ENCODE measurements at regions not wholly inside any gene's neighbourhood (a gene's known extent, or its start where the extent isn't known, plus 50 kb on each side); places are given as distances from the start of the nearest gene placed in this dataset.

- TF ChIP-seq USF2 (CRISPR knock-in tag; IDR thresholded peaks at IDR 0.05), result no peak
Observed at GRCh38 chr5:167736992-167737391, 554.5 kb upstream of the WWC1 start (continued).

GRCh38 chr5:167743695-167744464 lies 547.6 kb upstream of the WWC1 start:
- H3K27me3 Mint-ChIP-seq (ENCODE audit: low read depth), result no peaks in the 10 kb centered on the region
- TF ChIP-seq E2F5 (CRISPR knock-in tag; IDR thresholded peaks at IDR 0.05) (no peak), HMGXB4 (CRISPR knock-in tag; IDR thresholded peaks at IDR 0.05) (no peak), FOXP4 (CRISPR knock-in tag; IDR thresholded peaks at IDR 0.05) (no peak), ATF3 (CRISPR knock-in tag; conservative IDR thresholded peaks at IDR 0.05) (no peak), ERG (CRISPR knock-in tag; IDR thresholded peaks at IDR 0.05) (no peak), ZNF396 (CRISPR knock-in tag; IDR thresholded peaks at IDR 0.05; ENCODE audit: borderline replicate concordance) (no peak), GRHL2 (CRISPR knock-in tag; IDR thresholded peaks at IDR 0.05; ENCODE audit: insufficient replicate concordance, severe bottlenecking) (no peak), ZBTB43 (CRISPR knock-in tag; IDR thresholded peaks at IDR 0.05) (no peak), USF2 (CRISPR knock-in tag; IDR thresholded peaks at IDR 0.05) (no peak), MXD4 (CRISPR knock-in tag; IDR thresholded peaks at IDR 0.05; ENCODE audit: borderline replicate concordance) (no peak), RORB (CRISPR knock-in tag; IDR thresholded peaks at IDR 0.05) (no peak)
- H3K36me3 Mint-ChIP-seq, result no peaks in the 10 kb centered on the region
- H3K4me3 Mint-ChIP-seq, result no peak overlapping the region
- peaks cover 19% of the 10 kb centered on the region for H3K4me1 Mint-ChIP-seq
- no peak for ATAC-seq
- peaks cover 9% of the 10 kb centered on the region; the same call in 1 of the 2 replicates for H3K9me3 Mint-ChIP-seq
- CTCF ChIA-PET, result no interaction called here
- POLR2A ChIA-PET, result no interaction called here
- H3K27ac Mint-ChIP-seq, result no peak overlapping the region
- no peak for DNase-seq (ENCODE audit: low spot score)

- TF ChIP-seq SMAD3 (CRISPR knock-in tag; IDR thresholded peaks at IDR 0.05; ENCODE audit: borderline replicate concordance) (no peak), NFE2L1 (CRISPR knock-in tag; IDR thresholded peaks at IDR 0.05) (no peak)
- no peaks in the 10 kb centered on the region for H3K36me3 Mint-ChIP-seq
- H3K27me3 Mint-ChIP-seq (ENCODE audit: low read depth), result no peaks in the 10 kb centered on the region
- H3K27ac Mint-ChIP-seq, result no peak overlapping the region
- ChIA-PET POLR2A (interaction anchor here (0.6 kb wide), 1 partner anchor 10 kb away, joined by 3 read pairs; no protein-coding TSS in a partner anchor), CTCF (no interaction called here)
- DNase-seq (ENCODE audit: low spot score) (no peak), ATAC-seq (no peak)
- peaks cover 9% of the 10 kb centered on the region; the same call in 1 of the 2 replicates for H3K9me3 Mint-ChIP-seq
- H3K4me3 Mint-ChIP-seq, result no peak overlapping the region
- peaks cover 19% of the 10 kb centered on the region for H3K4me1 Mint-ChIP-seq
Observed at GRCh38 chr5:167745868-167746267, 545.6 kb upstream of the WWC1 start.
